ENCODE measurements at regions not wholly inside any gene's neighbourhood (a gene's known extent, or its start where the extent isn't known, plus 50 kb on each side); places are given as distances from the start of the nearest gene placed in this dataset.

- no peak for TF ChIP-seq CTCF (IDR thresholded peaks at IDR 0.05; ENCODE audit: control extremely low read depth, extremely low read depth, low read depth, missing control alignments)
- CTCF ChIA-PET, result no interaction called here
- POLR2A ChIA-PET, result no interaction called here
- no peak for DNase-seq (ENCODE audit: extremely low spot score)
Measured at GRCh38 chr2:406876-407275, 119.0 kb upstream of the ALKAL2 start.

- ChIA-PET POLR2A (no interaction called here), CTCF (no interaction called here)
Measured at GRCh38 chr2:406231-406630, 118.3 kb upstream of the ALKAL2 start.

GRCh38 chr2:404581-404980 lies 116.7 kb upstream of the ALKAL2 start:
- no peak for TF ChIP-seq CTCF (IDR thresholded peaks at IDR 0.05; ENCODE audit: control extremely low read depth, extremely low read depth, low read depth, missing control alignments)
- CTCF ChIA-PET, result no interaction called here
- DNase-seq (ENCODE audit: extremely low spot score), result no peak
- POLR2A ChIA-PET, result no interaction called here

More at GRCh38 chr2:406231-406630, 118.3 kb upstream of the ALKAL2 start:
- no peak for TF ChIP-seq CTCF (IDR thresholded peaks at IDR 0.05; ENCODE audit: control extremely low read depth, extremely low read depth, low read depth, missing control alignments)
- DNase-seq (ENCODE audit: extremely low spot score), result no peak

- no peak for DNase-seq (ENCODE audit: extremely low spot score)
- ChIA-PET POLR2A (no interaction called here), CTCF (no interaction called here)
- TF ChIP-seq CTCF (IDR thresholded peaks at IDR 0.05; ENCODE audit: control extremely low read depth, extremely low read depth, low read depth, missing control alignments), result no peak
Measured at GRCh38 chr2:403682-404081, 115.8 kb upstream of the ALKAL2 start.

GRCh38 chr2:402721-403120 lies 114.8 kb upstream of the ALKAL2 start:
- no peak for DNase-seq (ENCODE audit: extremely low spot score)
- POLR2A ChIA-PET, result no interaction called here
- no peak for TF ChIP-seq CTCF (IDR thresholded peaks at IDR 0.05; ENCODE audit: control extremely low read depth, extremely low read depth, low read depth, missing control alignments)
- CTCF ChIA-PET, result no interaction called here

- CTCF ChIA-PET, result no interaction called here
- POLR2A ChIA-PET, result no interaction called here
- no peak for TF ChIP-seq CTCF (IDR thresholded peaks at IDR 0.05; ENCODE audit: control extremely low read depth, extremely low read depth, low read depth, missing control alignments)
- DNase-seq (ENCODE audit: extremely low spot score), result no peak
Measured at GRCh38 chr2:402206-402605, 114.3 kb upstream of the ALKAL2 start.

GRCh38 chr2:401019-401679 lies 113.3 kb upstream of the ALKAL2 start:
- DNase-seq (ENCODE audit: extremely low spot score), result no peak
- POLR2A ChIA-PET, result no interaction called here
- CTCF ChIA-PET, result no interaction called here
- no peak for TF ChIP-seq CTCF (IDR thresholded peaks at IDR 0.05; ENCODE audit: control extremely low read depth, extremely low read depth, low read depth, missing control alignments)
